ENCODE measurements at regions not wholly inside any gene's neighbourhood (a gene's known extent, or its start where the extent isn't known, plus 50 kb on each side); places are given as distances from the start of the nearest gene placed in this dataset.

DNA sequence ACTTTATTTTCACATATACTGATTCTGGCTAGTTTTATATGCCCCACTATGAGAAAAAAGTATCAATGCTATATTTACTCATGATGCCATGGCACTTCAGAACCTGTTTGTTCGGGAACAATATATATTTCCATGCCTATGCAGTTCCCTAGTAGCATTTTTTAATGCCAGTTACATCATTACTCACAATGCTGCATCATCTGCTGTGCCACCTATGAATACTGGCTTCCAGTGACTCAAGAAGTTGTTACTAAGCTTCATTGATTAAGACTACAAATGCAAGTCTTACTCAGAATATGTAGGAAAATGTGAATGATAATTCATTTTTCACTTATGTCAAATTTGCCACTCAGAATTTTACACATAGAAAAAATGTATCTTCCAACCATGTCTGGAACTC is 97.9 kb downstream of the MAFB start:
- DNase-seq (ENCODE audit: low spot score): no peak

DNA sequence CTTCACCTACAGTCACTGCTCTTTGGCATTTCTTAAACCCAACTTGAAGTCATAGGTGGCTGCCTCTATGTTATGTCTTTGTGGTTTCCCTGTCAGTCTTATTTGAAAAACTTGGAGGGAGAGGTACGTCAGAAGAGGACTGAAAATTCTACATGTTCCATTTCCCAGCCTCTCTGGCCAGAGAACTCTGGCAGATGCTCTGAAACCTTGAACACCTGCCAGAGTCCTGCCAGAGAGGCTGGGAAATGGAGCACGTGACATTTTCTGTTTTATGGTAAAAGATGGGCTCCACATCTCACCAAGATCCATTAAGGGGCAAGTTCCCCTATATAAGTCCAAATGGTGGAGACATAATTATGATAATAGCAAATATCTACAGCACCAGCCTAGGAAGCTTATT is 99.5 kb downstream of the MAFB start:
- no peak for DNase-seq (ENCODE audit: low spot score)

DNA sequence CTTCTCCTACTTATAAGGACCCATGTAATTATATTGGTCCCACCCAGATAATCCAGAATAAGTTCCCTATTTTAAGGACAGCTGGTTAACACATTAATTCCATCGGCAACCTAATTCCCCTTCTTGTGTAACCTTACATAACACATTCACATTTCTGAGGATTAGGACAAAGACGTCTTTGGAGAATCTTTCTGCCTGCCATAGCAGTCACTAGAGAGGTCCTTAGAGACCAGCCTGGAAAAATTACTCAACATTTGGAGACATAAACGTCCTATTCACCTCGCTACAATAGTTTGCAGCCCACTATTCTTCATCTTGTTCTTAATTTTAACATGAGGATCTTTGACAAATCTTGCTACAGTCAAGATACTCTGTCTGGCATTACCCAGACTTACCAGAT is 100.1 kb downstream of the MAFB start:
- no peak for DNase-seq (ENCODE audit: low spot score)

DNA sequence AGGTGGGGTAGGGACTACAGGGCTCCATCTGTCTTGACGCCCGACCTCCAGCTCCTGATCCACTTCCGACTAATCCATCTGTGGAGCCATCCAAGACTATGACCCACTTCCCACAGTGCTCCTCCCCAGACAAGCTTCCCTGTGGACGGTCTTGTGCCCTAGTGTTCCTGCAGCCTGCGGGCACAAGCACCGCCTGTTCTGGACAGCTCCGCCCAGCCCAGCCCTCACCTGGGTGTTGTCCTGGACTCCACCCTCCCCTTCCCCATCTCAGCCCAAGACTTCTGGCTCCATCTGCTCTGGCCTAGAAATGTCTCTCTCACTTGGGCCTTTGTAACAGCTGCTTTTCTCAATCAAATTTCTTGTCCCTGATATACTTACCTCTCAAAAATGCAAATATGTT is 102.0 kb downstream of the MAFB start:
- no peak for DNase-seq (ENCODE audit: low spot score)

DNA sequence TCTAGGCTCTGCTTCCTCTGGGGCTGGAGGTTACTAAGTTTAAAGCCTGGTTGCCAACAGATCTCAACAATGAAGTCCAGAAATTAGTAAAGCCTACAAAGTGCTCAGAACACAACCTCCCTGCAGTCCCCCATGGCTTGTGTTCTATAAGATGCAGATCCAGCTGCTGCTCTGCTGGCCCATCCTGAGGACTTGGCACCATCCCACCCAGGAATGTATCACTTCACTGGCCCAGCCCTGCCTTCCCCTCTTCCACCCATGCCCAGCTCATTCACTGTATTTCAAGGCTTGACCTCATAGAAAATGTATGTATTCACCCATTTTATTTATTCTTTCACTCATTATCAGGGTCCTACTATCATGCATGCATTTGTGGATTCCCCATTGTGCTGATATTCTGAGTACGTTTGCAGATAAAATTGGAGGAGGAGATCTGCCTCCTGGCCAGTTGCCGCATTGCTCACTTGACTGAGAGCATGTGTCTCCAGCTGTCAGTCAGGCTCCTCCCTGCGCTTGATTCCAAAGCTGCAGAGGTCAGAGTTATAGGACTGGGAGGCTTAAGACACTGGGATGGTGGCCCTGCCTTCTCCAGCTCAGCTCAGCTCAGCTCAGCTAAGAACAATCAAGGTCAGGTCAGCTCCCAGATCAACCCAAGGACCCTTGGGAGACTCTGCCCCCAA is 104.8 kb downstream of the MAFB start:
- DNase-seq (ENCODE audit: low spot score): no peak

DNA sequence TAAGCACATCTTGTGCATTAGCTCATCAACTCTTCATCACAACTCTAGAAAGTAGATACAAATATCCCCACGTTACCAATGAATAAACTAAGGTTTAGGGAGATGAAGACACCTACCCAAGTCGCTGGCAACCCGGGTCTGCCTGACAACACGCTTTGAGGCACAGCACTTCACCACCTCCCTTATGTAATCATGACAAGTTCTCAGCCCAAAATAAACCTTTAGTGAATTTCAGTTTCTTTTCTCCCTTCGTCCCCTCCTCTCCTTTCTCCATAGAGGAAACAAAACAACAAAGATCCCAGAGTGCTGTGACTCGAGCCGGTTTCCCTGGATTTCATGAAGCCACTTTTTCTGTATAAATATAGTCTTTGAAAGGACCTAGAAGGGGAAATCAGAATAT is 105.4 kb downstream of the MAFB start:
- no peak for DNase-seq (ENCODE audit: low spot score)

DNA sequence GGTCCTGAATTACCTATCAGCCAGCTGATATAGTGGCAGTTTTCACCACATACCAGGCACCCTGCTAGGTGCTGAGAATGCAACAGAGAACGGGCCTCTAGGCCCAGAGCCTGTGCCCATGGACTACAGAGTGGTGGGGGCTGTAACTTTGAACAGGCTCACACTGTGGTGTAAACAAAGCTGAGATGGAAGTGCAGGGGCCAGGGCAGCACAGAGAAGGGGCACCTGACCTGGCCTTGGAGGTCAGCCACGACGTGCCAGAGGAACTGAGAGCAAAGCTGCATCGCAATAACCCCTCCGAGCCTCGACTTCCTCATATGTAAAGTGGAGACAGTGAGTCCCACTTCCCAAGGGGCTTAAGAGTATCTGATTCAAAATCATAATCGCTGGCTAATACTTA is 105.8 kb downstream of the MAFB start:
- no peak for DNase-seq (ENCODE audit: low spot score)

DNA sequence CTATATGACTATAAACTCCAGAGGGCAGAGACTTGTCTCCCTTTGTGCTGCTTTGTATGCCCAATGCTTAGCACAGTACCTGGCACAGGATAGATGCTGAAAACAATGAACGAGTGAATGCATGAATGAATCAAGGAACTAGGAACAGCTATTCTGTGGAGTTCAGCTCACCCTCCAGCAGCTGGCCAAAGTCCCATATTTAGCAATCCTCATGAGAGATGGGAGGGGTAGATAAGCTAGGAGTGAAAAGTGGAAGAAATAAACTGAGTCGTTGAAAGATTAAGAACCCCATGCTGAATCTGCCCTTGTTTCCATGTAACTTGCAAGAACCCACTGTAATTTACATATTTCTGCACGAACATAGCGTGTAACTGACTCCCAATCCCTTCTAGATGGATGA is 106.5 kb downstream of the MAFB start:
- no peak for DNase-seq (ENCODE audit: low spot score)

DNA sequence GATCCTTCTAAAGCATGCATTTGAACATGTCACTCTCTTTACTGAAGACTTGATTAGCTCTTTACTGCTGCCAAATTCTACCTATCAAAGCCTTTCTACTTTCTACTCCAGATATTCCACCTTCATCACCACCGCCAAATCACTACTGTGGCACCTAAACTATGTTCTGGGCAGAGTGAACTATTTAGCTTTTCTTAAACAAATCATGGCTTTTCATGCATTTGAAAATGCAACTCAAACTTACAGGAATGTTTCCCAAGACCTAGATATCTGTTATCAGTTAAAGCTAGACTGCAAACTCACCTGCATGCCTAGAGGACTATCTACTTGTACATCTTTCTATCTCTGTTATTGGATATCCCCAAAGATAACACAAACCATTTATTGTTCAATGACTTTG is 109.3 kb downstream of the MAFB start:
- DNase-seq (ENCODE audit: low spot score): no peak

DNA sequence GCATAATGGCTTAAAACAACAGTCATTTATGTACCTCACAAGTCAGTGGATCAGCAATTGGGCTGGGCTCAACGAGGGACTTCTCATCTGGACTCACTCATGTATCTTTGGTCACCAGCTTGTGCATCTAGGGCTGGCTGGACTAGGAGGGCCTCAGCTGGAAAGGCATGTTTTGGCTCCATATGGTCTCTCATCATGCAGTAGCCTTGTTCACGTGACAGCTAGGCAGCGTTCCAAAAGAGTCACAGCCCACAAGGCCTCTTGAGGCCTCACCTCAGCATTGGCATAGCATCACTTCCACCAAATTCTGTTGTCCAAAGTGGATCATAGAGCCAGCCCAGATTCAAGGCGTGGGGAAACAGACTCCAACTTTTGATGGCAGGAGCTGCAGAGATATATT is 110.1 kb downstream of the MAFB start:
- DNase-seq (ENCODE audit: low spot score): no peak

DNA sequence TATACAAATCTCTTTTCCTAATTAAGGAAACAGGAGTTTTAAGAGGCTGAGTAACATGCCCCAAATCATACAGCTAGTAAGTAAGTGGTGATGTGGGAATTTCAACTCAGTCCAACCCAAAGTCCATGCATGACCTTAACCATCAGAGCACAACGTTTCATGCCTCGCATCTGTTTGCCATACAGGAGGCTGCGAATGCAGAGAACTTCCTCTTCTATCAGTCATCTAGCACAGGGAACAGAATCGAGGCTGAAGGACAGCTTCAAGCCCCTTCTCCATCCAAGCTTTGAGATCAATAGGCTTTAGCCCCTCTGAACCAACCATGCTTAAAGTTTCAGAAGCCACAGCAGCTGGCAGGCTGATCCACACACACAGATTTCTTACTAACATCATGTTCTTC is 113.2 kb downstream of the MAFB start:
- DNase-seq (ENCODE audit: low spot score): no peak

DNA sequence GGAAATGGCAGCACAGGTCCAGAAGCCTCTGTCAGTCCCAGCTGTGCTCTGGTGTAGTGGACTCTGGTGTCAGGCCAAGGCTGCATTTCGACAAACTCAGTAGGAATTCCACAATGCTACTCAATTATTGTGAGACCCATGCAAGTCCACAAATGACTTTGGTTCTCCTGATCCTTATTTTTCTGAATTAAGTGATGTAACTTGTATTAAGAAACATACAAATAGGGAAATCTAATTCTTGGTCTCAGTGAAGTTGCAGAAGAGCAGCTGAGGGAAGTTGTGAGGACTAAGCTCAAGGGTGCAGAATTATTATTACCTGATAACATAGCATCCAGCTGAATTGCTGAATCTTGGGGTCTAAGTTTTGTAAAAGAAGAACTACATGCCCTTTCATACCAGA is 116.8 kb downstream of the MAFB start:
- no peak for DNase-seq (ENCODE audit: low spot score)

DNA sequence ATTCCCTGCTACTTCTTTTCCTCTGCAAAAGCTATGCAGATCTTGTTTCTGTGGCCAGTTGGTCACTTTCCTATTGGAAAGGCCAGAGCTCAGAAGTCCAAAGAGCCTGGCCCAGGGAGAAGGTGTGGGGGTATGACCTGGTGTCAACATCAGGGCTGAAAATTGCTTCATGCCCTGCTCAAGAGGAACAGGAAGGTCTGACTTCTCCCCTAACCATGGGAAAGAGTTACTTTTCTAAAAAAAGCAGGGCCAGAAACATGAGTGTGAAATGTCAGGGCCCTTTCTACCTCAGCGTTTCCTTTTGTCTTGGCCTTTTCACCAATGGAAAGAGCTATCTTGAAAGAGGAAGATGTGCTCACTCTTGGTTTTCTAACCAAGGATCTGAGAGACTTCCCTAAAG is 117.4 kb downstream of the MAFB start:
- no peak for DNase-seq (ENCODE audit: low spot score)

DNA sequence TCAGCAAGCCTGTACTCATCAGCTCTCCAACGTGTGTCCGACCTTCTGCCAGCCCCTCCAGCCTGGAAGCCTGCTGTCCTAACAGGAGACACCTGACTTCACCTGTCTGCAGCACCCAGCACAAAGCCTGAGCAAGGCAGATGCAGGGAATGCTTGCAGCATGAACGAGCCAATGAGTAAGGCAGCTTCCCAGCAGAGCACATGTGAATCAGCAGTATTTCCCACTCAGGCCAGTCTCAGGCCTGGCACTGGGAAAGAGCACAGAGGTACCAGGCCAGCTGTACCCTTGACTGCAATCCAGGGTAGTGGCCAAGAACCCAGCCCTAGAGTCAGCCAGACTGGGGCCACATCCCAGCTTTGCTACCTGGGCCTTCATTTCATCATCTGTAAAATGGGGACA is 120.8 kb downstream of the MAFB start:
- DNase-seq (ENCODE audit: low spot score): no peak

DNA sequence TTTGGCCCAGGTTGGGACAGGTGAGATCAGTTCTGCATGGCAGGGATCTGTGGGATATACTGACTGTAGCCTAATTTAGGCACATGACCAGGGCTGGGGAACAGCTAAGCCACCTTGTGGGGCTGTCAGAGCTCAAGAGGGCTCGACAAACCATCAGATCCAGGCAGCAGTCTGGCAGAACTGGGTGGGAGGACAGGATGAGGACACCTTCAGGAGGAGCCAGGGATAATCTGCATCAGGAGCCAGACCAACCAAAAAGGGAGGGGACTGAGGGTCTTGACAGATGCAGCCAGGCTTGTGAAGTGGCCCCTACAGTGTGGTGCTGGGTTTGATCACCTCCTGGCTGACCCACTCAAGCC is 123.4 kb downstream of the MAFB start:
- no peak for DNase-seq (ENCODE audit: low spot score)

DNA sequence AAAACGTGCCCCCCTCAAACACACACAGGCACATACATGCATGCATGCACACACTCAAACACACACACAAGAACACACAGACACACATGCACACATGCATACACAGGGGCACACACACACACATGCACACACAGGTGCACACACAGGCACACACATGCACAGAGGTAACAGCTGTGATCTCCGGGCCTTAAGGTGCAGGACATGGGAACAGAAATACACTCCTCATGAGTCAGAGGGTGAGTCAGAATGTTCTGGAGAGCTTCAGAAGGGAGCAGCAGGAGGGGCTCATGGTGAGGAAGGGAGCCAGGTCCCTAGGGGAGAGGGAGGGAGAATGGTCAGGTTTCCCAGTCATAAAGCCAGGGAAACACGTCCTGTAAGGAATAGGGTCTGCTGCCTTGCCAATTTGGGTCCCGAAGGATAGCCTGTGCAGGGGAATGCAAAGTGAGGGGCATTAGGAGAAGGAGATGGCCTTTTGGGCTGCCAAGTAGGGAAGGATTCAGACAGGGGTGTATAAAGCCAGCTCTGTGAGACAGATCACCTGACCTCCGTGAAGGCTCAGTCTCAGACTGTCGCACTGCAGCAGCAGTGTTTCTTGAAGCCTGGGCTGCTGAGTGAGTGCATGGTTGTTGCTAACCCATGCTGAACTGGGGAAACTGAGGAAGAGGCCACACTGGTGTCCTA is 123.9 kb downstream of the MAFB start:
- no peak for DNase-seq (ENCODE audit: low spot score)

DNA sequence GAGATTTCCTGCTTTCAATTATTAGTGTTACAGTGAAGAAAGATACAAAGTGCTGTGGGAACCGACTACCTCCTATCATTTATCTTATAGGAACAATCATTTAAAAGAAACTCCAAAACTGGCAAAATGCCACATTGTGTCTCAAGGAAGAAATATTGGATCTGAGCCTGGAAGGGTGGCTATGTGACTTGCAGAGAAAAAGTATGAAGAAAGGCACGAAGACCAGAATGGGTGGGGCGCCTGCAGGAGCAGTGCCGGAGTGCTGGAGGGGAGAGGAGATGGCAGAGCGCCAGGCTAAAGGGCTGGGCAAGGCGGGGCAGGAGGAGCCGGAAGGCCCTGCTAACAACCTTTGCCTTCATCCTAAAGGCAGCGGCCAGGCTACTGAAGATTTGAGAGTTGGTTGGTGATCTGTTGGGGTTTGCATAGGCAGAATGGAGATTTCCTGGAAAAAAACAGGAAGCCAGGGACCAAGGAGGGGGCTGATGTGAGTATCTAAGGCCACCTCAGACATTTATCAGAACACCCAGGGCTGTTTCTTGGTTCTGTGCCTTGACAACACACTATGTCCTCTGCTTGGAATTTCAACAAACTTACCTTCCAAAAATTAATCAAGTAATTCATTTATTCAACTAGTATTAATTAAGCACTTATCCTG is 125.6 kb downstream of the MAFB start:
- no peak for DNase-seq (ENCODE audit: low spot score)

DNA sequence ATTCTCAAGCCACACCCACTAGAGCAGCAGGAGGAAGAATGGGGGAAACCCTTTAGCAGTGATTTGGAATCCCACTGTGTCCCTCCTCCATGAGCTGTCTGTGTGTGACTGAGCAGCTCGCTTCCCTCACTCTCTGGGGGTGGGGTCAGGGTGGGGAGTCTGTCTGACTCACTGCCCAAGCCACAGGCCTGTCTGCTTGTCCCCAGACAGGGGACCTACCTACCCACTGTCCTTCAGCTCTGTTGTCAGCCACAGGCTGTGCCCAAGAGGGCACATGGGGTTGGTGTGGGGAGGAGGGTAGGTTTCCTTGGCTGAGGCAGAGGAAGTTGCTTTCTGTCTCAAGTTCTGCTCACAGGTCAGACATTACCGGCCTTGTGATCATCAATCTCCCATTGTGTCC is 127.0 kb downstream of the MAFB start:
- DNase-seq (ENCODE audit: low spot score): no peak

DNA sequence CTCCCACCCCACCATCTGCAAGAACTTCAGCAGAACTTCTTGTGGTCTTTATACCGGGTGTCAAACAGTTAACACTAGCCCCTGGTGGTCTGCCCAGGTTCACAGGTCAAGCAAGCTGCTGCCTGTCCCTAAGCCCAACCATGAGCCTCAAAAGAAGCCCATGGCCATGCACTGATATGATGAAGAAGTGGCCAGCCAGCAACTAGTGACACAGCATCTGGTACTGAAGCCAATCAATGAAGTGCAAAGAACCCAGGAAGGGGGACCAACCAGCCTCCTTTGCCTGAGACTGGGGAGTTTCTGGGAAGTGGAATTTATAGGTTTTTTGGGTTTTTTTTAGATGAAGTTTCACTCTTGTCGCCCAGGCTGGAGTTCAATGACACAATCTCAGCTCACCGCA is 127.8 kb downstream of the MAFB start:
- DNase-seq (ENCODE audit: low spot score): no peak

DNA sequence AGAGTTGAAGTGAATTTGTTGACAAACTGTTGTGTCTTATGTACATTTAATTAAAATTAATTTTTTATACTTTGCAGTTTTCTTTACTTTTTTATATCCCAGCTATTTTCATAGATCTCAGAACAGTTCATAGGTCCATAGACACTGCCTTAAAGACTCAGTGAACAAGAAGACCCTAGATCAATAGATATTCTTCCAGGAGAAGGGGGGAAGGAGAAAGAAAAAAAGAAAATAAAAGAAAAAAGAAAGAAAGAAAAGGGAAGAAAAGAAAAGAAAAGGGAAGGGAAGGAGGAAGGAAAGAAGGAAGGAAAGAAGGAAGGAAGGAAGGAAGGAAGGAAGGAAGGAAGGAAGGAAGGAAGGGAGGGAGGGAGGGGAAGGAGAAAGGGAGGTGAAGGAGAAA is 130.8 kb downstream of the MAFB start:
- no peak for DNase-seq (ENCODE audit: low spot score)

DNA sequence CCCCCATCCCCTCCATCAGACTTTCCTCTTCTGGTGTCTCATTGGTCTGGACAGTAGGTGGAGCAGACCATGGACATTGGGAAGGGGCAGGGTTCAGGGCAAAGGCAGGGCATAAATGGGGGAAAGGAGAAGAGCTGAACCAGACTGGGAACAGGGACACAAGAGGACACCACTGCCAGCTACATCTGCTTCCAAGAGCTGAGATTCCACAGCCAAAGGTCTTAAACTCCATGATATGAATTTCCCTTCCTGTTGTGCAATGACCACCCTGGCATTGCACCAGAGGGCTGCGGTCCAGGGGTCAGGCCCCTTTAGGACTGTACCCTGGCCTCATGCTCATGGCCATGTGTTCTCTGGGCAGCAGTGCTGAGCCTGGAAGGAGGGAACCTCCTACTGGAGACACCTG is 137.9 kb downstream of the MAFB start:
- DNase-seq (ENCODE audit: low spot score): no peak

DNA sequence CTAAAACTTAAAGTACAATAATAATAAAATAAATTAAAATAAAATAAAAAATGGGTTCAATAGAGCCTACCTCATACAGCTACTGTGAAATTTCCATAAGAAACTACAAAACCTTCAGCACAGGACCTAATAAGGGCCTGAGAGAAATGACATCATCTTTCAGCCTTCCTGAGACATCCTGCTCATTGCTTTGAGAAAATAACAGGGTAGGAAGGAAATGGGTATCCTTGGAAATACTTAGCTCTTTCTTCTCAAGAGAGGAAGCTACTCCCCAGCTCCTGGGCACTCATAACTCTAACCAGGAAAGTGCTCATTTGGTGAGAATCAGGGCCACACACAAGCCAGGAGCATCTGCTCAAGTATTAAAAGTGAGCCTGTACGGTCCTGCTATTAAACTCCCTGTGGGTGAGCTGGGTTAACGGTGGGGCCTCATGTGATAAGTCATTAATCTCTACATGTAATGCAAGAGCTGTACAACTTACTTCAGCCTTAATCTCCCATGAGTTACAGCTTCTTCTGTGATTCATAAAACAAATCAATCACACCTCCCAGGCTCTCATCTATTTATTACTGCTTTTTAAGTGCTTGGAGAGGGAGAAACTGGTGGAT is 141.4 kb downstream of the MAFB start:
- DNase-seq (ENCODE audit: low spot score): no peak

DNA sequence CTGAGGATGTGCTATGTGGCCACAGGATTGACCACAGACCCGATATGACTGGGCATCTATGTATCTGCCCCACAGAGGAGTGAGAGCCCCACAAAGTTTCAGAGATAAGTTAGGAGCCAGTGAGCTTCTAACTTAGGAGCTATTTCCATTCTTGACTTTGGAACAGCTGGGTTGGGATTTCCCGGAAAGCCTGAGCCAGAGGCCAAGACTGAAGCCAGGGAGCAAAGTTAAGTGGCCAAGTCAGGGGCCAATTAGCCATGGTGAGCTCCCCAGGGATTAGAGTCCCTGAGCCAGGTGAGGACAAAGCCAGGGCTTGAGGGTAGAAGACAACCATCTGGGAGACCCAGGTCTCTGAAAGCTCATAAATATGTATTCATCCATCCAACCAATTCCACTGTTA is 143.6 kb downstream of the MAFB start:
- no peak for DNase-seq (ENCODE audit: low spot score)

Measured in mesenteric fat pad (tissue), 1 donor.